ENCODE measurements at regions not wholly inside any gene's neighbourhood (a gene's known extent, or its start where the extent isn't known, plus 50 kb on each side); places are given as distances from the start of the nearest gene placed in this dataset.

DNA sequence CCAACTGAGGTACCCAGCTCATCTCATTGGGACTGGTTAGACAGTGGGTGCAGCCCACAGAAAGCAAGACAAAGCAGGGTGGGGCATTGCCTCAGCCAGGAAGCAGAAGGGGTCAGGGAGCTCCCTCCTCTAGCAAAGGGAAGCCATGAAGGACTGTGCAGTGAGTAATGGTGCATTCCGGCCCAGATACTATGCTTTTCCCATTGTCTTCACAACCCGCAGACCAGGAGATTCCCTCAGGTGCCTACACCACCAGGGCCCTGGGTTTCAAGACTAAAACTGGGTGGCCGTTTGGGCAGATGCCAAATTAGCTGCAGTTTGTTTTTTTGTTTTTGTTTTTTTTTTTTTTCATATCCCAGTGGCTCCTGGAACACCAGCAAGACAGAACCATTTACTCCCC, 235.3 kb downstream of the TACR3 start:
- TF ChIP-seq, protein P1, sequence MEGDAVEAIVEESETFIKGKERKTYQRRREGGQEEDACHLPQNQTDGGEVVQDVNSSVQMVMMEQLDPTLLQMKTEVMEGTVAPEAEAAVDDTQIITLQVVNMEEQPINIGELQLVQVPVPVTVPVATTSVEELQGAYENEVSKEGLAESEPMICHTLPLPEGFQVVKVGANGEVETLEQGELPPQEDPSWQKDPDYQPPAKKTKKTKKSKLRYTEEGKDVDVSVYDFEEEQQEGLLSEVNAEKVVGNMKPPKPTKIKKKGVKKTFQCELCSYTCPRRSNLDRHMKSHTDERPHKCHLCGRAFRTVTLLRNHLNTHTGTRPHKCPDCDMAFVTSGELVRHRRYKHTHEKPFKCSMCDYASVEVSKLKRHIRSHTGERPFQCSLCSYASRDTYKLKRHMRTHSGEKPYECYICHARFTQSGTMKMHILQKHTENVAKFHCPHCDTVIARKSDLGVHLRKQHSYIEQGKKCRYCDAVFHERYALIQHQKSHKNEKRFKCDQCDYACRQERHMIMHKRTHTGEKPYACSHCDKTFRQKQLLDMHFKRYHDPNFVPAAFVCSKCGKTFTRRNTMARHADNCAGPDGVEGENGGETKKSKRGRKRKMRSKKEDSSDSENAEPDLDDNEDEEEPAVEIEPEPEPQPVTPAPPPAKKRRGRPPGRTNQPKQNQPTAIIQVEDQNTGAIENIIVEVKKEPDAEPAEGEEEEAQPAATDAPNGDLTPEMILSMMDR (IDR thresholded peaks at IDR 0.05; ENCODE audit: unreplicated experiment), result no peak
- Mint-ChIP-seq H3K27ac (no peak overlapping the region), H3K4me3 (no peak overlapping the region), H3K27me3 (ENCODE audit: low read depth) (no peaks in the 10 kb centered on the region), H3K36me3 (no peaks in the 10 kb centered on the region), H3K9me3 (peaks cover 14% of the 10 kb centered on the region), H3K4me1 (peaks cover 4% of the 10 kb centered on the region)
- DNase-seq (ENCODE audit: low spot score in 2 of 2, unreplicated experiment in 2 of 2), result no peak

DNA sequence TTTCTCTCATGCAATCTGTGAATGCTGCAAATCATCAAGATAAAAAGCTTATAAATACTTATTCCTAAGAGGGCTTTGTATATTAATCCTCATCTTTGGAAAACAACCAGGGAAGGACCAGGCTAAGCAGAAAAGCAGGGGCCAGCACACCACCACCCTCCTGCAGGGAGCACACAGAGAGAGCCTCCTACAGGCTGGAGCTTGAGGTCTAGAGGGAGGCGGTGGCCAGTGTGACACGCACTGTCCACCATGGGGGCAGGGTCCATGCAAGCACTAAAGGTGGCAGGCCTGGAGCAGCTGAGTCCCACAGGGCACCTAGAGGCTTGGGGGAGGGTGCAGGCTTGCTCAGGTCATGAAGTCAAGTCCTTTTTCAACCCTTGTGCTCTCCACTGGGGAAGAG, 236.9 kb downstream of the TACR3 start:
- H3K27ac Mint-ChIP-seq, result no peak overlapping the region
- no peaks in the 10 kb centered on the region for H3K36me3 Mint-ChIP-seq
- peaks cover 14% of the 10 kb centered on the region for H3K9me3 Mint-ChIP-seq
- H3K4me1 Mint-ChIP-seq, result peaks cover 4% of the 10 kb centered on the region
- DNase-seq (ENCODE audit: low spot score in 2 of 2, unreplicated experiment in 2 of 2), result no peak
- no peak overlapping the region for H3K4me3 Mint-ChIP-seq
- TF ChIP-seq, protein P1 (IDR thresholded peaks at IDR 0.05; ENCODE audit: unreplicated experiment), result no peak
- no peaks in the 10 kb centered on the region for H3K27me3 Mint-ChIP-seq (ENCODE audit: low read depth)

DNA sequence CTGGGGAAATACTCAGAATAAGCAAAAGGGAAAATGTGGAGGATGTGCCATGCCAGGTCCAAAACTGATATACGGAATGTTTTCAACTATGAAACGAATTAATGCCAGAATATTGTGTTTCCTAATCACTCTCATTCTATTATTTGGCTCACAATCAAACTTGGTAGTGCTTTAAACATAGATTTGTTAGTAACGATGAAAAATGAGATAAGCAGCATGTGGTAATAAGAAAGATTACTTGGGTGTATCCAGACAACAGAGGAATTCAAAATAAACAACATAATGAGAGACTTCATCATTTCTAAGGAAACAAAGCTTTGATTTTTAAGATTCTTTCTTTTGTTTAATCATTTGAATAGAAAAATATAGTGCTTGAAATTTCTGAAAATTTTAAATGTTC, 237.3 kb downstream of the TACR3 start:
- Mint-ChIP-seq H3K36me3 (no peaks in the 10 kb centered on the region), H3K9me3 (peaks cover 10% of the 10 kb centered on the region), H3K4me3 (no peak overlapping the region), H3K4me1 (peaks cover 4% of the 10 kb centered on the region), H3K27me3 (ENCODE audit: low read depth) (no peaks in the 10 kb centered on the region), H3K27ac (no peak overlapping the region)
- DNase-seq (ENCODE audit: low spot score in 2 of 2, unreplicated experiment in 2 of 2), result no peak
- TF ChIP-seq, protein P1 (IDR thresholded peaks at IDR 0.05; ENCODE audit: unreplicated experiment), result no peak

DNA sequence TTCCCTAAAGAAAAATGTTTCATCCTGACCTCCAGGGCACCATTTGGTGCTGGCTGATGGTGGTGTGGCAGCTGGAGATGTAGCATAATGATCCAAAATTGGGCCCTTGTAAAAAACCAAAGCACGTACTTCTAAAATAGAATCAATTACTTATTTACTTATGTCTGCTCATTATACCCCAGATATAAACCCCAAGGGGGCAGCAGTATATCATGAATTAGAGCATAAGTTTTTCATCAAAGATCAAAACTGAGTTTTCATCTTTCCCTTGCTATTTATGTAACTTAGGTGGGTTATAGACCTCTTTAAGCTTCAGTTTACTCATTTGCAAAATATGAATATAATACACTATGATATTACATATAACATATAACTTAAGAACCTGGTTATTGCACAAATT, 241.1 kb downstream of the TACR3 start:
- no peak overlapping the region for H3K4me3 Mint-ChIP-seq
- H3K4me1 Mint-ChIP-seq, result peaks cover 4% of the 10 kb centered on the region
- H3K9me3 Mint-ChIP-seq, result no peaks in the 10 kb centered on the region
- H3K27ac Mint-ChIP-seq, result no peak overlapping the region
- no peaks in the 10 kb centered on the region for H3K36me3 Mint-ChIP-seq
- H3K27me3 Mint-ChIP-seq (ENCODE audit: low read depth), result no peaks in the 10 kb centered on the region
- no peak for DNase-seq (ENCODE audit: low spot score in 2 of 2, unreplicated experiment in 2 of 2)
- TF ChIP-seq, protein P1 (IDR thresholded peaks at IDR 0.05; ENCODE audit: unreplicated experiment), result no peak

DNA sequence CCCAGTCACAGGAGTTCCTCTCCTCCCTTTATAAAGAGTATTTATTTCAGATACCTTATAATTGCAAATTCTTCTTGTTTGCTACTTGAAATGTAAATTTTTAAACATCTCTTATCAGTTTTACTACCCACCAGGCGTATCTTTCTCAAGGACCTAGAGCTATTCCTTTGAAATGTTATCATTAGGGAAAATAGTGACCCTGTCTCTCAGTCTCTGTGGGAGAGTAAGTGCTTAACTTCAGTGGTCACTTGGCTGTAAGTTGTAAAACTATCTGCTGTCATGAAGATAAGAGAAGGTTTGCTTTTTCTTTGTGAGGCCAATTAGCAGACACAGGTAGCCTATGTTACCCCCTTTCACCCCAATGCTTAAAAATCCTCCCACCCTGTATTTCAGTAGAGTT, 241.6 kb downstream of the TACR3 start:
- no peak overlapping the region for H3K4me3 Mint-ChIP-seq
- H3K27ac Mint-ChIP-seq, result no peak overlapping the region
- peaks cover 4% of the 10 kb centered on the region for H3K4me1 Mint-ChIP-seq
- H3K27me3 Mint-ChIP-seq (ENCODE audit: low read depth), result no peaks in the 10 kb centered on the region
- TF ChIP-seq, protein P1 (IDR thresholded peaks at IDR 0.05; ENCODE audit: unreplicated experiment), result no peak
- H3K36me3 Mint-ChIP-seq, result no peaks in the 10 kb centered on the region
- no peak for DNase-seq (ENCODE audit: low spot score in 2 of 2, unreplicated experiment in 2 of 2)
- no peaks in the 10 kb centered on the region for H3K9me3 Mint-ChIP-seq

DNA sequence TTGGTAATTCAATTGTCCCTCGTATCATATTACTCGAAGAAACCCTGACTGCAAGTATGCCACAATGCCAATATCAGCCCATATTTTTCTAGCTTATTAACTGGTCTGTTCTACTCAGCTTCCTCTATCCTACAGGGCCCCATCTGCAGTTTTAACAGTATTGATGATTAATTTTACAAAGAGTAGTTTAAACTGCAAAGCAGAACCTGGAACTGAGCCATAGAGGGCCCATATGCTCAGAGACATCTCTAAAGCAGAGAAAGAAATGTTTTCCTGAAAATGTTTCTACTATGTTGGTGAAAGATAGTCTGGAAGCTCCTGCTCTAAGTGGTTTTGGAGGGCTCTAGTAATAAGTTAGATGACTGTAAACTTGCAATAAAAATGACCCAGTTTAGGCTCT, 259.4 kb upstream of the CENPE start:
- H3K36me3 Mint-ChIP-seq, result no peaks in the 10 kb centered on the region
- no peaks in the 10 kb centered on the region for H3K27me3 Mint-ChIP-seq (ENCODE audit: low read depth)
- no peak for DNase-seq (ENCODE audit: low spot score in 2 of 2, unreplicated experiment in 2 of 2)
- no peaks in the 10 kb centered on the region for H3K4me1 Mint-ChIP-seq
- H3K27ac Mint-ChIP-seq, result no peak overlapping the region
- TF ChIP-seq, protein P1 (IDR thresholded peaks at IDR 0.05; ENCODE audit: unreplicated experiment), result no peak
- H3K4me3 Mint-ChIP-seq, result no peak overlapping the region
- H3K9me3 Mint-ChIP-seq, result peaks cover 8% of the 10 kb centered on the region

Measured in mesothelial cell of epicardium (in vitro differentiated cells).